ENCODE measurements at regions not wholly inside any gene's neighbourhood (a gene's known extent, or its start where the extent isn't known, plus 50 kb on each side); places are given as distances from the start of the nearest gene placed in this dataset.
"Not testable (repeated sequence)": the region's sequence is repeated elsewhere in the genome, so short reads cannot be mapped to it uniquely, and the experiment has no call there.

DNA sequence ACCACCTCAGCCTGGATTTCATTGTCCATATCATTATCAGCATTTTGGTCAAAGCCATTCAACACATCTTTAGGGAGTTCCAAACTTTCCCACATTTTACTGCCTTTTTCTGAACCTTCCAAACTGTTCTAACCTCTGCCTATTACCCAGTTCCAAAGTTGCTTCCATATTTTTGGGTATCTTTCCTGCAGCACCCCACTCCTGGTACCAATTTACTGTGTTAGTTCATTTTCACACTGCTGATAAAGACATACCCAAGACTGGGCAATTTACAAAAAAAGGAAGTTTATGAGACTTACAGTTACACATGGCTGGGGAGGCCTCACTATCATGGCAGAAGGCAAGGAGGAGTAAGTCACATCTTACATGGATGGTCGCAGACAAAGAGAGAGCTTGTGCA, 63.6 kb upstream of the CEP162 start:
- H3K4me3 ChIP-seq; in situ Hi-C loops (cut with MboI; ENCODE audit: low sequenced_read_pairs); DNase-seq (ENCODE audit: low spot score in 2 of 2); H3K27me3 ChIP-seq (ENCODE audit: low read depth); H3K4me1 ChIP-seq; H3K9me3 ChIP-seq; H3K36me3 ChIP-seq (replicated peaks): not testable (repeated sequence)

DNA sequence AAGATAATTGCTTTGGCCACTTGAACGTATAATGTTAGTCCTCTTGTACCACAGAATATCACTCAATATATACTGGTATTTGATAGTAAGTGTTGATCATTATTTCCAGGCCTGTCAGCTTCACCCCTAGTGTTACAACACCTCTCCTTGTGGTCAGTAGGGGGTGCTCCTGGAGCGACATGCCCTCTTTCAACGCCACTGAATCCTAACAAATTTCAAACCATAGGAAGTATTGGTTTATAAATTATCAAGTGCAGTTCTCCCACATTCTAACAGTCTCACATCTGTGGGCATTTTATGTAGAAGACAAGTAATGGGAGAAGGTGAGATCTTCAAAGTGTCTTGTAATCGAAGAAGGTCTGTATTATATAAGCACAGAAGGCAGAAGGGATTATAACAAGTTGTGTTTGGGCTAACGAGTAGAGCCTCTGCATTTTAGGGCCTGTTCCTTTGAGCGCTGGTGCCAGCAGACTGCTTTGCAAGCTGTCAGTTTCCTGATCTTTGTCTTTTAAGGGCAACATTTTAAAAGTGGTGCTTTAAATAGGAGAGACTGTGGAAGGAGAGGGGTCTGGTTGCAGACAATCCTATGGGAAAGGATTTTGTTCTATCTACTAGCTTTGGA, 57.1 kb upstream of the CEP162 start:
- in situ Hi-C loops (cut with MboI; ENCODE audit: low sequenced_read_pairs): no loop called here
- Histone ChIP-seq H3K27me3 (ENCODE audit: low read depth) (no peaks in the 10 kb centered on the region; the same call in 1 of the 2 replicates), H3K9me3 (no peaks in the 10 kb centered on the region), H3K4me1 (no peaks in the 10 kb centered on the region), H3K4me3 (no peak overlapping the region), H3K36me3 (replicated peaks) (no peaks in the 10 kb centered on the region)
- peak in 1 of 2 experiments; percentile 15 for DNase-seq (ENCODE audit: low spot score in 2 of 2)

DNA sequence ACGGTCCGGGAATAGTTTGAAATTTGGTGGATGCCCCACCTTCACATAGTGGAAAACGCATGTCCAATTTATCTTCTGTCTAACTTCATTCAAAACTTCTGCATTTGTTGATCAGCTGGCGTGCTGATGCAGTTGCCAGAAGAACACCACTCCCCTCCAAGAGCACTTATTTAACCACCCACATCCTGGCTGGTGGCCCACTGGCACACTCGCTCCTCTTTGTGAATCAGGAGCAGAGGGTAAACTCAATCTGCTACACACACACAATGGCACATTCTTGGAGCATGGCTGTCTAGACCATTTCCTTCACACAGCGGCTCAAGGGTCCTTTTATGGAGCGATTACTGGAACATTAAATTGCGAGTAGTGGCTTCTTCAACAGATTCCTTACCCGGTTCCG, 55.1 kb upstream of the CEP162 start:
- Histone ChIP-seq H3K36me3 (replicated peaks) (no peaks in the 10 kb centered on the region), H3K4me1 (no peaks in the 10 kb centered on the region), H3K4me3 (no peak overlapping the region), H3K27me3 (ENCODE audit: low read depth) (no peaks in the 10 kb centered on the region; the same call in none of the 2 replicates), H3K9me3 (no peaks in the 10 kb centered on the region)
- in situ Hi-C loops (cut with MboI; ENCODE audit: low sequenced_read_pairs): no loop called here
- no peak for DNase-seq (ENCODE audit: low spot score in 2 of 2)

DNA sequence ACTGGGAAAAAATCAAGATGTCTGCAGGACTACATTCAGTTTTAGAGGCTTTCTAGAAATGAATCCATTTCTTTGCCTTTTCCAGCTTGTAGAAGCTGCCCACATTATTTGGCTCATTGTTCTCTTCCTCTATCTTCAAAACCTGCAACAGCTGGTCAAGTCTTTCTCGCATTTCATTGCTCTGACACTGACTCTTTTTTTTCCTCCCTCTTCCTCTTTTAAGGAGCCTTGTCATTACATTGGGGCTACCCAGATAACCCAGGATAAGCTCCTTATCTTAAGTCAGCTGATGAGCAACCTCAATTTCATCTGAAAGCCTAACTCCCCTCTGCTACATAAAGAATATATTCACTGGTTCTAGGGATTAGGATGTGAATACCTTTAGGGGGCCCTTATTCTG, 53.2 kb upstream of the CEP162 start:
- no peaks in the 10 kb centered on the region for H3K36me3 ChIP-seq (replicated peaks)
- no peak for DNase-seq (ENCODE audit: low spot score in 2 of 2)
- in situ Hi-C loops (cut with MboI; ENCODE audit: low sequenced_read_pairs): no loop called here
- H3K9me3 ChIP-seq: no peaks in the 10 kb centered on the region
- H3K4me1 ChIP-seq: no peaks in the 10 kb centered on the region
- H3K27me3 ChIP-seq (ENCODE audit: low read depth): no peaks in the 10 kb centered on the region; the same call in 1 of the 2 replicates
- H3K4me3 ChIP-seq: no peak overlapping the region

DNA sequence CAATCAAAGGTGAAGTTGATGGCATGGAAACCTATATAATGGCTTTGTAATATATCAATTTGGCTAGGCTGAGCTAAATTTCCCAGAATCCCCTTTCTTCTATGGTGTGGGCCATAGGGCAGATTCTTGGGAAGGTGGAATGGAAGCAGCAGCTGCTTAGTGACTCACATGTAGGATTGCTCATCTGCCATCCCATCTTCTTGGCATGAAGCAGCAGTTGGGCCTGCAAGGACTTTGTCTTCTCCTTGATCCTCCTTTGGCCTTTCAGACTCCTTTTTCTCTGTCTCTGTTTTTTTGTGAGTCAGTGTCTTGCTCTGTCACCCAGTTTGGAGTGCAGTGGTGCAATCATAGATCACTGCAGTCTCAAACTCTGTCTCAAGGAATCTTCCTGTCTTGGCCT, 52.6 kb upstream of the CEP162 start:
- DNase-seq (ENCODE audit: low spot score in 2 of 2): no peak
- Histone ChIP-seq H3K4me3 (no peak overlapping the region), H3K9me3 (no peaks in the 10 kb centered on the region), H3K4me1 (no peaks in the 10 kb centered on the region), H3K27me3 (ENCODE audit: low read depth) (no peaks in the 10 kb centered on the region; the same call in 1 of the 2 replicates), H3K36me3 (replicated peaks) (no peaks in the 10 kb centered on the region)
- in situ Hi-C loops (cut with MboI; ENCODE audit: low sequenced_read_pairs): no loop called here

DNA sequence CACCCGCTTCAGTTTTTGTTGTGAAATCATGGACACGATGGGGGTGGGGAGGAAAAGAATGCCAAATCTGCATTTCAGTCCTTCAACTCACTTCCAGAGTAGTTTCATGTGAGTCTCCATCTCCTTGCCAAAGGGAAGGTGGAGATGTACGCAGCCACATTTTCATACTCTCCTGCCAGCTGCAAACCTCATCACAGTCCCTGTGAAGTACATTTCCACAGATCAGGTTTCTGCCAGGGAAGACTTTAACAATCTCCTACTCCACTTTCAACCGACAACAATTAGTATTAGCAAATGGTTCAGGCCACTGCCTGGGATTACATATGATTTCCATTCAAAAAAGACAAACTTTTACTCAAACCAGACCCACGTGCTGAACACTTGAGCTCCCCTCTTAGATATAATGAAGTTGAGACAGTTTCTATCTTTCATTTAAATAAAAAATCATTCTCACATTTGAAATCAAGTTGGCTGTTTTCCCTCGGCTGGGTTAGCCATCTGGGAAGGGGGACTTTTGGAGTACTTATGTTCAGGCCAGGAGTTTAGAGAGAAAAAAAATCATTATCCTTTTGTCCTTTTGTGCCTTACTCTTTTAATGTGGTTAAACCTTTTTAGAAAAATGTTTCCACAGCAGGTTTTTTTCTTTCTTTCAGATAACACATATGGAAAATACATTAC, 51.0 kb upstream of the CEP162 start:
- in situ Hi-C loops (cut with MboI; ENCODE audit: low sequenced_read_pairs): no loop called here

More for the DNA sequence above, 51.0 kb upstream of the CEP162 start:
- no peaks in the 10 kb centered on the region; the same call in 1 of the 2 replicates for H3K27me3 ChIP-seq (ENCODE audit: low read depth)
- no peaks in the 10 kb centered on the region for H3K9me3 ChIP-seq
- H3K4me3 ChIP-seq: no peak overlapping the region
- H3K4me1 ChIP-seq: no peaks in the 10 kb centered on the region
- no peaks in the 10 kb centered on the region for H3K36me3 ChIP-seq (replicated peaks)
- no peak for DNase-seq (ENCODE audit: low spot score in 2 of 2)
